GM23338 (cell line): ENCODE measurements at regions not wholly inside any gene's neighbourhood (a gene's known extent, or its start where the extent isn't known, plus 50 kb on each side); places are given as distances from the start of the nearest gene placed in this dataset.

Experiments used
- CREB1 ChIP-seq: fragments of 250-450 bp; sonication (Bioruptor Pico); IDR thresholded peaks from 2 replicates; pipeline ENCODE4 v1.5.0; 2020; ENCODE audit warnings: low read depth, mild to moderate bottlenecking, moderate library complexity
- ETS1 ChIP-seq: IDR thresholded peaks from 2 replicates; pipeline ENCODE4 v1.6.1; 2016; ENCODE audit warnings: antibody characterized with exemption
- EZH2 ChIP-seq: fragments of 200-600 bp; sonication (generic); IDR thresholded peaks from one replicate; pipeline ENCODE4 v1.8.0; 2017; ENCODE audit warnings: antibody characterized with exemption, mild to moderate bottlenecking, low read depth; ENCODE audit not compliant: unreplicated experiment
- EZH2phosphoT487 ChIP-seq: fragments of 200-600 bp; sonication (generic); IDR thresholded peaks from one replicate; pipeline ENCODE4 v1.8.1; 2018; ENCODE audit warnings: antibody characterized with exemption; ENCODE audit not compliant: unreplicated experiment
- JUNB ChIP-seq: IDR thresholded peaks from one replicate; pipeline ENCODE4 v1.6.1; 2016; ENCODE audit warnings: antibody characterized with exemption; ENCODE audit not compliant: unreplicated experiment
- NANOG ChIP-seq: IDR thresholded peaks from 2 replicates; pipeline ENCODE4 v1.6.1; 2016; ENCODE audit warnings: antibody characterized with exemption, borderline replicate concordance
- POLR2AphosphoS5 ChIP-seq: IDR thresholded peaks from 2 replicates; pipeline ENCODE4 v1.6.1; 2016; ENCODE audit warnings: antibody characterized with exemption, low read depth
- STAT1 ChIP-seq: IDR thresholded peaks from one replicate; pipeline ENCODE4 v1.6.1; 2016; ENCODE audit warnings: antibody characterized with exemption; ENCODE audit not compliant: unreplicated experiment
- ZNF114 ChIP-seq: fragments of 250-450 bp; sonication (Bioruptor Pico); IDR thresholded peaks from 2 replicates; pipeline ENCODE4 v1.5.0; 2020; ENCODE audit warnings: mild to moderate bottlenecking, moderate library complexity
- TF ChIP-seq, protein P1 (sequence below): IDR thresholded peaks from one replicate; pipeline ENCODE4 v1.6.1; 2018; ENCODE audit warnings: antibody characterized with exemption; ENCODE audit not compliant: unreplicated experiment
- TF ChIP-seq, protein P2 (sequence below), 2 experiments: fragments of 200-600 bp in 1 of 2; sonication (generic) in 1 of 2; conservative IDR thresholded peaks; 2 replicates each; pipeline versions ENCODE4 v1.5.1 to v1.6.1; 2016 to 2017; ENCODE audit warnings: antibody characterized with exemption in 2 of 2, low read depth in 2 of 2, mild to moderate bottlenecking in 2 of 2, moderate library complexity in 1 of 2

- TF ChIP-seq EZH2 (no peak), STAT1 (no peak), POLR2AphosphoS5 (no peak), JUNB (no peak), EZH2phosphoT487 (no peak), CREB1 (CRISPR knock-in tag) (no peak), ZNF114 (CRISPR knock-in tag) (no peak), ETS1 (no peak), NANOG (no peak)
- TF ChIP-seq, protein P1, sequence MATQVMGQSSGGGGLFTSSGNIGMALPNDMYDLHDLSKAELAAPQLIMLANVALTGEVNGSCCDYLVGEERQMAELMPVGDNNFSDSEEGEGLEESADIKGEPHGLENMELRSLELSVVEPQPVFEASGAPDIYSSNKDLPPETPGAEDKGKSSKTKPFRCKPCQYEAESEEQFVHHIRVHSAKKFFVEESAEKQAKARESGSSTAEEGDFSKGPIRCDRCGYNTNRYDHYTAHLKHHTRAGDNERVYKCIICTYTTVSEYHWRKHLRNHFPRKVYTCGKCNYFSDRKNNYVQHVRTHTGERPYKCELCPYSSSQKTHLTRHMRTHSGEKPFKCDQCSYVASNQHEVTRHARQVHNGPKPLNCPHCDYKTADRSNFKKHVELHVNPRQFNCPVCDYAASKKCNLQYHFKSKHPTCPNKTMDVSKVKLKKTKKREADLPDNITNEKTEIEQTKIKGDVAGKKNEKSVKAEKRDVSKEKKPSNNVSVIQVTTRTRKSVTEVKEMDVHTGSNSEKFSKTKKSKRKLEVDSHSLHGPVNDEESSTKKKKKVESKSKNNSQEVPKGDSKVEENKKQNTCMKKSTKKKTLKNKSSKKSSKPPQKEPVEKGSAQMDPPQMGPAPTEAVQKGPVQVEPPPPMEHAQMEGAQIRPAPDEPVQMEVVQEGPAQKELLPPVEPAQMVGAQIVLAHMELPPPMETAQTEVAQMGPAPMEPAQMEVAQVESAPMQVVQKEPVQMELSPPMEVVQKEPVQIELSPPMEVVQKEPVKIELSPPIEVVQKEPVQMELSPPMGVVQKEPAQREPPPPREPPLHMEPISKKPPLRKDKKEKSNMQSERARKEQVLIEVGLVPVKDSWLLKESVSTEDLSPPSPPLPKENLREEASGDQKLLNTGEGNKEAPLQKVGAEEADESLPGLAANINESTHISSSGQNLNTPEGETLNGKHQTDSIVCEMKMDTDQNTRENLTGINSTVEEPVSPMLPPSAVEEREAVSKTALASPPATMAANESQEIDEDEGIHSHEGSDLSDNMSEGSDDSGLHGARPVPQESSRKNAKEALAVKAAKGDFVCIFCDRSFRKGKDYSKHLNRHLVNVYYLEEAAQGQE, result no peak
- TF ChIP-seq, protein P2, sequence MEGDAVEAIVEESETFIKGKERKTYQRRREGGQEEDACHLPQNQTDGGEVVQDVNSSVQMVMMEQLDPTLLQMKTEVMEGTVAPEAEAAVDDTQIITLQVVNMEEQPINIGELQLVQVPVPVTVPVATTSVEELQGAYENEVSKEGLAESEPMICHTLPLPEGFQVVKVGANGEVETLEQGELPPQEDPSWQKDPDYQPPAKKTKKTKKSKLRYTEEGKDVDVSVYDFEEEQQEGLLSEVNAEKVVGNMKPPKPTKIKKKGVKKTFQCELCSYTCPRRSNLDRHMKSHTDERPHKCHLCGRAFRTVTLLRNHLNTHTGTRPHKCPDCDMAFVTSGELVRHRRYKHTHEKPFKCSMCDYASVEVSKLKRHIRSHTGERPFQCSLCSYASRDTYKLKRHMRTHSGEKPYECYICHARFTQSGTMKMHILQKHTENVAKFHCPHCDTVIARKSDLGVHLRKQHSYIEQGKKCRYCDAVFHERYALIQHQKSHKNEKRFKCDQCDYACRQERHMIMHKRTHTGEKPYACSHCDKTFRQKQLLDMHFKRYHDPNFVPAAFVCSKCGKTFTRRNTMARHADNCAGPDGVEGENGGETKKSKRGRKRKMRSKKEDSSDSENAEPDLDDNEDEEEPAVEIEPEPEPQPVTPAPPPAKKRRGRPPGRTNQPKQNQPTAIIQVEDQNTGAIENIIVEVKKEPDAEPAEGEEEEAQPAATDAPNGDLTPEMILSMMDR (conservative IDR thresholded peaks at IDR 0.05; ENCODE audit: low read depth in 2 of 2), result no peak
These were observed 180.1 kb downstream of the TDRD15 start for GRCh38 chr2:21303876-21304275.
